IPS-15b (cell line): ENCODE measurements at regions not wholly inside any gene's neighbourhood (a gene's known extent, or its start where the extent isn't known, plus 50 kb on each side); places are given as distances from the start of the nearest gene placed in this dataset.

Experiments
- H3K27me3 ChIP-seq: one replicate; pipeline ENCODE4 v1.6.1; 2013; ENCODE audit warnings: low read length; ENCODE audit not compliant: control insufficient read depth, insufficient read depth
- H3K36me3 ChIP-seq: one replicate; pipeline ENCODE4 v1.6.1; 2013; ENCODE audit warnings: low read length; ENCODE audit not compliant: control insufficient read depth, insufficient read depth
- H3K4me1 ChIP-seq: one replicate; pipeline ENCODE4 v1.6.1; 2013; ENCODE audit warnings: mild to moderate bottlenecking, low read length; ENCODE audit not compliant: control insufficient read depth, insufficient read depth
- H3K4me3 ChIP-seq: one replicate; pipeline ENCODE4 v1.5.1; 2013; ENCODE audit warnings: low read depth, low read length
- H3K9ac ChIP-seq: one replicate; pipeline ENCODE4 v1.6.1; 2013; ENCODE audit warnings: low read depth, mild to moderate bottlenecking, low read length
- H3K9me3 ChIP-seq: one replicate; pipeline ENCODE4 v1.6.1; 2013; ENCODE audit warnings: mild to moderate bottlenecking, low read length; ENCODE audit not compliant: control insufficient read depth, insufficient read depth

DNA sequence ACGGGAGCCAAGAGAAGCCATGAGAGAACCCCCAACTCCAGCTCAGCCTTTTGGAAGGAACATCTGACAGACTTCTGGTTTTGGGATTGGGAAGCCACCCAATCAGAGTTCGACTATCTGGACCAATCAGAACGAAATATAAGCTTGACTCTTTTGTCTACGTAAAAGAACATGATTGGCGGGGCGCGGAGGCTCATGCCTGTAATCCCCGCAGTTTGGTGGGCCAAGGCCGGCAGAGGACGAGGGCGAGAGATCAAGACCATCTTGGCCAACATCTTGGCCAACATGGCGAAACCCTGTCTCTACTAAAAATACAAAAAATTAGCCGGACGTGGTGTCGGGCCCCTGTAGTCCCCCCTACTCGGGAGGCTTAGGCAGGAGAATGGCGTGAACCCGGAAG lies 380.3 kb downstream of the TBL1XR1 start:
- H3K4me1 ChIP-seq, result no peaks in the 10 kb centered on the region
- H3K9me3 ChIP-seq, result no peaks in the 10 kb centered on the region
- no peaks in the 10 kb centered on the region for H3K36me3 ChIP-seq
- H3K4me3 ChIP-seq, result no peak overlapping the region
- H3K9ac ChIP-seq, result no peak overlapping the region
- H3K27me3 ChIP-seq, result no peaks in the 10 kb centered on the region

DNA sequence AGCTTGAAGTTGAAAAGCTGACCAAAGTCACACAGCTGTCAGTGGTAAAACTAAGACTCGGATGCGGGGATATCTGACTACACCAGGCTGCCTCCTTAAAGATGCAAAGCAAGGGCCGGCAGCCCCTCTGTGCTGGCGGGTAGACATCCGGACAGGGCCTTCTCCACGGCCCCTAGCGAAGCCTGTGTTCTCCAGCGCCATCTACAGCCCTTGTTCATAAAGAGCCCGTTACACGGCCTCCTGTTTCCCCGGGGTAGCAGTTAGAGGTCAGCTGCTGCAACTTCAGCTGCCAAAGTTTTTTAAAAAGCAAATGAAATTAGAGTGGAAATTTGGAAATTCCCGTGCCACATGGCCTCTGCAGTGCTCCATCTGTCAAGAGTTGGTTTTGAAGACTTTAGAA lies 383.0 kb downstream of the TBL1XR1 start:
- H3K4me1 ChIP-seq, result no peaks in the 10 kb centered on the region
- H3K9me3 ChIP-seq, result no peaks in the 10 kb centered on the region
- no peaks in the 10 kb centered on the region for H3K27me3 ChIP-seq
- H3K9ac ChIP-seq, result no peak overlapping the region
- no peak overlapping the region for H3K4me3 ChIP-seq
- no peaks in the 10 kb centered on the region for H3K36me3 ChIP-seq

DNA sequence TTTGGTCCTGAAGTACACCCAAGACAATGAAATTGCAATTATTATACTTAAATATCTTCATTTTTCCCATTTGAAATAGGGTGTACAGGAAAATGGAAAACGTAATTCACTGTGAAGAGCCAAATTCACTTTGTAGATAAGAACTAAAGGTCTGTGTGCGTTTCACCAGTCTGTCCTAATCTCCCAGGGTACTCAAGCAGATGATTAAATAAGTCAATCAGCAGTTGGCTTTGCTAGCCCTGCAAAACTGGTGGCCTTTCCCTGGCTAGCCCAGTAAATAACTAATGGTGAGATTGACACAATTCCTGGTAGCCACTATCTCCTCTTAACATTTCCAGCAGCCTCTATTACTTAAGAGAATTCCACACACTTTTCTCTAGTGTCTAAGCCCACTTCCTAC lies 389.3 kb downstream of the TBL1XR1 start:
- Histone ChIP-seq H3K27me3 (no peaks in the 10 kb centered on the region), H3K4me3 (no peak overlapping the region), H3K9me3 (no peaks in the 10 kb centered on the region)

DNA sequence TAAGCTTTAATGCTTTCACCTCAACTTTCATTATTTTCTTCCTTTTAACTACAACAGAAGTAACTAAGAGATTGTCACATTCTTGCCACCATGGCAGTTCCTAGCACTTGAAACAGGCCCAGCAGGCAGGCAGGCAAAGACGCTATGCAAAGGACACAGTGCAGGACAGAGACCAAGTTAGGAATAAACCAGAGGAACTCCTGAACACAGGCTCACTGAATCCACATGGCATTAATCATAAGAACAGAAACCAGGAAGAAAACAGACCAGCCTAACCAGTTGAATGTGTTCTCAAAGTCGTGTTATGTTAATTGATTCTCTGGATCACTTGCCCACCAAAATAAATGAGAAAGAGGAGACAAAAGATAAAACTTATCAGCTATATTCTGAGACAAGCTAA lies 397.6 kb downstream of the TBL1XR1 start:
- Histone ChIP-seq H3K36me3 (no peaks in the 10 kb centered on the region), H3K27me3 (no peaks in the 10 kb centered on the region), H3K9me3 (no peaks in the 10 kb centered on the region), H3K9ac (no peak overlapping the region), H3K4me1 (peaks cover 7% of the 10 kb centered on the region), H3K4me3 (no peak overlapping the region)

More for the DNA sequence above, 389.3 kb downstream of the TBL1XR1 start:
- H3K4me1 ChIP-seq, result no peaks in the 10 kb centered on the region
- H3K9ac ChIP-seq, result no peak overlapping the region
- no peaks in the 10 kb centered on the region for H3K36me3 ChIP-seq

DNA sequence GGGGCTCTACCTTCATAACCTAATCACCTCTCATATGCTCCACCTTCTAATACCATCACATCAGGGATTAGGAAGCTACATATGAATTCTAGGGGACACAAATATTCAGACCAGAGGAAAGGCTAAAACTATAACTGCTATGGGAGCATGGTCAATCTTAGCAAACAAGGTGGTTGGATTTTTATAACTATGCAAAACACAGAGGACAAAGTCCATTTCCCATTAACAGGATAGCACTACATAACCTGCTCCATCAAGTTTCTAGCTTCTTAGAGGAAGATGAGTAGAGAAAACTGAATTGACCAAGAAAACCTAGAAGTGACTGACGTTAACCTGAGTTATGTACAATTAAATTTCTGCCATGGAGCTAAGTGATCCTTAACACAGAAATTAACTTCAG lies 398.6 kb downstream of the TBL1XR1 start:
- Histone ChIP-seq H3K27me3 (no peaks in the 10 kb centered on the region), H3K9ac (no peak overlapping the region), H3K9me3 (no peaks in the 10 kb centered on the region), H3K4me1 (peaks cover 11% of the 10 kb centered on the region), H3K36me3 (no peaks in the 10 kb centered on the region), H3K4me3 (no peak overlapping the region)

DNA sequence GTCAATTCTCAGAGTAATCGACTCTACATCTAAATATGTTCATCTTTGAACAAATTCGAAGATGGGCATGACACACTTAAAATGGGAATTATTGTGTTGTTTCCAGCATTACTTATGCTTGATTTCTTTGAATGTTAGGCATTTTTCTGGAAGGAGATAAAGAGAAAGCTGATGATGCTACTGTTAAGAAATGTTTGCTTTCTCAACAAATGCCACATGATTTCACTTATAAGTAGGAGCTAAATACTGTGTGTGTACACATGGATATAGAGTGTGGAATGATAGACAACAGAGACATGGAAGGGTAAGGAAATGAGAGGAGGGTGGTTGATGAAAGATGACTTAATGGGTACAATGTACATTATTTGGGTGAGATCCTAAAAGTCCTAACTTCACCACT lies 400.9 kb downstream of the TBL1XR1 start:
- H3K36me3 ChIP-seq, result no peaks in the 10 kb centered on the region
- H3K27me3 ChIP-seq, result no peaks in the 10 kb centered on the region
- H3K4me3 ChIP-seq, result no peak overlapping the region
- no peak overlapping the region for H3K9ac ChIP-seq
- peaks cover 11% of the 10 kb centered on the region for H3K4me1 ChIP-seq
- H3K9me3 ChIP-seq, result no peaks in the 10 kb centered on the region

DNA sequence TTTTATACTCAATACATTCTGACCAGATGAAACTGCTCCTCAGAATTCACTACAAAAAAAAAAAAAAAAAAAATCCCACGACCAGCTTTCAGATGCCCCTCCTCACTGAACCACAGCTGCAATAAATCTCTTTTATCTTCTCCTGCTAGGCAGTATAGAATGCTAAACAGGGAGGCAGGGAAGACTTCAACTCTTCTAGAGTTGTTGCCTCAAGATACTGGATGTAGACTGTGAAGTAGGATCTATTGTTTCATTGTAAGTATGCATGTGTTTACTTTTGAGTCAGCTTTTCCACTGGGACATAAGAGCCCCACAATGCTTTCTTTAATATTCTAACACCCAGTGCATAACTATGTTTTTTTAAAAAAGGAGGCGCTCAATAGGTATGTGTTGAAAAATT lies 401.4 kb downstream of the TBL1XR1 start:
- H3K4me1 ChIP-seq, result peaks cover 11% of the 10 kb centered on the region

DNA sequence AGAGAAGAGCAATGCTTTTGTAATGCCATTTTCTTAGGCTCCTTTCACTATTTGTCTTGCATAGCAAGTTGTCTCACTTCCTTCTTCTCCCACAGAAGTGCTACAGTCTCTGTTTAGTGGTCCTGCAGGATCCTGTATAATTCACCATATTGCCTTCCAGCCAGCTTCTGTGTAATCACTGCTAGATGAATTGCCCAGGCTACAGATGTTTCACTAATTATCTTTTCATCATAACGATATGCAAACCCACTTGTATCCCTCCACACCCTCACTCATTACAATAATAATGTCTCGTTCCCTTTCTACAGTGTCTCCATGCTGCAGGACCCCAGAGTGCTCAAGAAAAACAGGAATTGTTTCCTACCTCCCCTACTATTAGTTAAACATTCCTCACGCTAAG lies 402.9 kb downstream of the TBL1XR1 start:
- Histone ChIP-seq H3K9me3 (no peaks in the 10 kb centered on the region), H3K4me3 (no peak overlapping the region), H3K4me1 (peaks cover 11% of the 10 kb centered on the region), H3K27me3 (no peaks in the 10 kb centered on the region), H3K36me3 (no peaks in the 10 kb centered on the region), H3K9ac (no peak overlapping the region)

More for the DNA sequence above, 401.4 kb downstream of the TBL1XR1 start:
- Histone ChIP-seq H3K9ac (no peak overlapping the region), H3K4me3 (no peak overlapping the region), H3K27me3 (no peaks in the 10 kb centered on the region), H3K36me3 (no peaks in the 10 kb centered on the region), H3K9me3 (no peaks in the 10 kb centered on the region)

DNA sequence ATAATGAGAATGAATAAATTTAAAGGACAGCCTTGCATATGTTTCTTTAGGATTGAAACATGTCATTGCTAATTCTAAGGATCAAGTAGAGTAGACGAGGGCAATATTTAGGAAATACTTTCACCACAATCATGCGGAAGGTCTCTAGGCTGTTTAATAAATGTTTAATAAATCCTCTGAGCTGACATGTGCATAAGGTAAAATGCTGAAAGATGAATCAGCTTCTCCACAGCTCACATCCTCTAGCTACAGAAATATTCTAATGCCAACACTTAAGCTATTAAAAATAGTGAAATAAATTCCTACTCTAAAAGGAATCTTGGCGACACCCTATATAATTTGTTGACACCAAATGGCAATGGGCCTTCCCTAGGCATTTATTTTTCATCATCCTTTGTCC lies 407.3 kb downstream of the TBL1XR1 start:
- Histone ChIP-seq H3K9me3 (no peaks in the 10 kb centered on the region), H3K27me3 (no peaks in the 10 kb centered on the region), H3K4me3 (no peak overlapping the region), H3K4me1 (peaks cover 7% of the 10 kb centered on the region), H3K9ac (no peak overlapping the region), H3K36me3 (no peaks in the 10 kb centered on the region)

DNA sequence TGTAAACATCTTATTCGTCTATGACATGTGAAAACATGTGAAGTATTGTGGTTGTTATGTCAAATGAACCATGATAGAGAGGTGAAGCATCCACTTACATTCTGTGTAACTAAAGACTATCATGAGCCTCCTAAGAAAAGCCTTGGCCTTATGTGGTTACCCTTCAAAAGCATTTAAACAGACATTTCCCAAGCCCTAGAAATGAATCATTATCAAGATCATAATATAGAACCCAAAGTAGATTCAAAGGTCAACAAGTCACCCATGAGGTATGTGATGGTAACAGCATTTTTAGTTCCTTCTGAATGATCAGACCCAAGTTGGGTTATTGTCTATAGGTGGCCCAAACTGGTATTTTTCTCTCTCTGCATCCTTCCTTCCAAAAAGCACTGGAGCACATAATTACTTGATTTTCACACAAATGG lies 408.0 kb downstream of the TBL1XR1 start:
- H3K4me1 ChIP-seq, result peaks cover under 1% of the 10 kb centered on the region
- no peak overlapping the region for H3K9ac ChIP-seq
- no peaks in the 10 kb centered on the region for H3K9me3 ChIP-seq
- no peaks in the 10 kb centered on the region for H3K36me3 ChIP-seq
- H3K4me3 ChIP-seq, result no peak overlapping the region
- no peaks in the 10 kb centered on the region for H3K27me3 ChIP-seq

DNA sequence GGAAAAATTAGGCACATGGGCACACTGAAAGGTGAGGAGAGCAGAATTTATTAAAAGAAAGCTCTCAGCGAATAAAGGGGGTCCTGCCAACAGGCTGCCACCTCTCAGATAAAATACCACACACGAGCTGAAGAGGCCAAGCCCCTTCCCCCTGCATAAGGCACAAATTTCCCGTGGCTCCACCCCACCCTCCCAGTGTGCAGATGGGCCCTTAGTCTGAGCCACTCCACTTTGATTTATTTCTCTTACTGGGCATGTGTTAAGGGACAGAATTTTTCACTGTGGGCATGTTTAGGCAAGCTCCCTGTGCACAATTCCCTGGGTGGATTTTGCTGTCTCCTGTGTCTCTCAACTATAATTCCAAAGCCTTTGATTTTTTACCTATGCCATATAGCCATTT lies 409.8 kb downstream of the TBL1XR1 start:
- no peak overlapping the region for H3K4me3 ChIP-seq

DNA sequence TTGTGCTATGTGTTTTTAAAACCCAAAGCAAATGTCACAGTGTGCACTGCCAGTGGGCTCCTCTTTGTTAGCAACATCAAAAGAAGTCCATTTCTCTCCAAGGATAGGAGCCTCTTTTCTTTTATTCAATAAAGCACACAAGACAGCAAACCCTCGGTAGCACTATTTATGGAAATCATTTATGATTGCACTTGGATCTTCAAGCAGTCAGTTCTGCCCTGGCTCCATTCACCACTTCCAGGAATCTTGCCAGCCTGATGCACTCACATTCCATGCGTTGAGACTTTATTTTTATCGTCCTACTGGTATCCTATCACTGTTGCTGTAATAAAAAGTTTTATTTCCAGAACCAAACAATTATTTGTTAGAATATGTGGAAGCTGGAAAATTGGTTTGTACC lies 412.1 kb downstream of the TBL1XR1 start:
- no peaks in the 10 kb centered on the region for H3K27me3 ChIP-seq
- no peaks in the 10 kb centered on the region for H3K36me3 ChIP-seq
- H3K4me1 ChIP-seq, result peaks cover 3% of the 10 kb centered on the region
- H3K9me3 ChIP-seq, result no peaks in the 10 kb centered on the region
- no peak overlapping the region for H3K9ac ChIP-seq
- no peak overlapping the region for H3K4me3 ChIP-seq

More for the DNA sequence above, 409.8 kb downstream of the TBL1XR1 start:
- H3K9me3 ChIP-seq, result no peaks in the 10 kb centered on the region
- no peak overlapping the region for H3K9ac ChIP-seq
- H3K4me1 ChIP-seq, result no peaks in the 10 kb centered on the region
- no peaks in the 10 kb centered on the region for H3K36me3 ChIP-seq
- H3K27me3 ChIP-seq, result no peaks in the 10 kb centered on the region

DNA sequence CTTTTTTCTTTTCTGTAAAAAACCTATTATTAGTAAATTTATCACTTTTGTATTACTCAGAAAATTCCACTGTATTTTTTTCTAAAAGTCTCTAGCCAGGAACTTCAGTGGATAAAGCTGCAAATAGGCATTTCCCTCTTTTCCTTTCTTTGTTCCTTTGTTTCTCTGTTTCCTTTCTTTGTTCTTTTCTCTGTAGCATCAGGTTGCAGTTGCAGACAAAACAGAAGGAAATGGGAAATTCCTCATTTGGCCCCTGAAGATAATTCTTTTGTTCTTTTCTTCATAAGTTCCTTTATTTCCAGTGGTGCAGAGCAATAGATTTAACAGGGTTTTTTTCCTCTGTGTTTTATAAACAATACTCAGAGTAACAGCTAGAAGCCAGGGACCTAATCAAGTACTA lies 416.5 kb downstream of the TBL1XR1 start:
- Histone ChIP-seq H3K36me3 (no peaks in the 10 kb centered on the region), H3K9ac (no peak overlapping the region), H3K4me3 (no peak overlapping the region), H3K9me3 (no peaks in the 10 kb centered on the region), H3K4me1 (peaks cover 3% of the 10 kb centered on the region), H3K27me3 (no peaks in the 10 kb centered on the region)
